Esophagus muscularis mucosa (tissue), 4 donors: ENCODE measurements at regions not wholly inside any gene's neighbourhood (a gene's known extent, or its start where the extent isn't known, plus 50 kb on each side); places are given as distances from the start of the nearest gene placed in this dataset.

ENCODE experiments used
- DNase-seq: peaks from one replicate; pipeline ENCODE4 v3.0.0-alpha.2; 2017; ENCODE audit errors: extremely low spot score
- H3K27ac ChIP-seq, 4 donors: fragments of 200-600 bp; sonication (generic); replicated peaks in 1 of 4; 1 replicate in 3 of 4; 2 replicates in 1 of 4; pipeline ENCODE4 v1.5.1; 2016 to 2019; ENCODE audit warnings: mild to moderate bottlenecking in 1 of 4
- H3K27me3 ChIP-seq, 4 donors: fragments of 200-600 bp; sonication (generic); one replicate each; pipeline versions ENCODE4 v1.5.1 to v1.6.0; 2016 to 2019
- H3K36me3 ChIP-seq, 4 donors: fragments of 200-600 bp; sonication (generic); one replicate each; pipeline ENCODE4 v1.5.1; 2016 to 2019
- H3K4me1 ChIP-seq, 4 donors: fragments of 200-600 bp; sonication (generic); one replicate each; pipeline ENCODE4 v1.5.1; 2016 to 2019
- H3K4me3 ChIP-seq, 4 donors: fragments of 200-600 bp; sonication (generic); 1 replicate in 2 of 4; 2 replicates in 2 of 4; pipeline ENCODE4 v1.5.1; 2016 to 2019; ENCODE audit warnings: mild to moderate bottlenecking in 4 of 4, moderate library complexity in 1 of 4
- H3K9me3 ChIP-seq, 4 donors: fragments of 200-600 bp; sonication (generic); 1 replicate in 3 of 4; 2 replicates in 1 of 4; pipeline ENCODE4 v1.5.1; 2016 to 2019
- EP300 ChIP-seq: sonication (generic); formaldehyde crosslinking; IDR thresholded peaks from one replicate; pipeline ENCODE4 v1.6.1; 2017; ENCODE audit warnings: antibody characterized with exemption
- POLR2A ChIP-seq: fragments of 450-650 bp; IDR thresholded peaks from one replicate; pipeline ENCODE4 v1.6.1; 2017; ENCODE audit warnings: antibody characterized with exemption, moderate library complexity, mild to moderate bottlenecking, low read depth
- POLR2AphosphoS5 ChIP-seq, 2 donors: sonication (generic); formaldehyde crosslinking; IDR thresholded peaks; one replicate each; pipeline ENCODE4 v1.6.1; 2017; ENCODE audit warnings: antibody characterized with exemption in 2 of 2
- whole genome bisulfite sequencing: methylation state at CpG from one replicate; pipeline ENCODE4 v1.1.5; 2018; 5-methylcytosine and 5-hydroxymethylcytosine counted together
- intact Hi-C: fragments of 100-400 bp; cut with DNase I; formaldehyde crosslinking; loops from one replicate; pipeline ENCODE4 v1.15.1; 2023
- TF ChIP-seq, protein P1 (sequence below), 3 experiments: fragments of 200-600 bp in 2 of 3; fragments of 450-650 bp in 1 of 3; sonication (generic) in 2 of 3; IDR thresholded peaks; one replicate each; pipeline ENCODE4 v1.5.1; 2017 to 2019; ENCODE audit warnings: antibody characterized with exemption in 3 of 3, mild to moderate bottlenecking in 2 of 3, moderate library complexity in 1 of 3

- intact Hi-C loops = no loop called here
- Histone ChIP-seq H3K36me3 (no peaks in the 10 kb centered on the region), H3K27ac (no peak overlapping the region), H3K9me3 (peaks cover 0 to 4% (median 0%) of the 10 kb centered on the region in 4 donors), H3K27me3 (no peaks in the 10 kb centered on the region), H3K4me1 (no peaks in the 10 kb centered on the region), H3K4me3 (no peak overlapping the region)
- no peak for TF ChIP-seq POLR2AphosphoS5 (IDR thresholded peaks at IDR 0.05)
- no peak for TF ChIP-seq POLR2A
- TF ChIP-seq, protein P1, sequence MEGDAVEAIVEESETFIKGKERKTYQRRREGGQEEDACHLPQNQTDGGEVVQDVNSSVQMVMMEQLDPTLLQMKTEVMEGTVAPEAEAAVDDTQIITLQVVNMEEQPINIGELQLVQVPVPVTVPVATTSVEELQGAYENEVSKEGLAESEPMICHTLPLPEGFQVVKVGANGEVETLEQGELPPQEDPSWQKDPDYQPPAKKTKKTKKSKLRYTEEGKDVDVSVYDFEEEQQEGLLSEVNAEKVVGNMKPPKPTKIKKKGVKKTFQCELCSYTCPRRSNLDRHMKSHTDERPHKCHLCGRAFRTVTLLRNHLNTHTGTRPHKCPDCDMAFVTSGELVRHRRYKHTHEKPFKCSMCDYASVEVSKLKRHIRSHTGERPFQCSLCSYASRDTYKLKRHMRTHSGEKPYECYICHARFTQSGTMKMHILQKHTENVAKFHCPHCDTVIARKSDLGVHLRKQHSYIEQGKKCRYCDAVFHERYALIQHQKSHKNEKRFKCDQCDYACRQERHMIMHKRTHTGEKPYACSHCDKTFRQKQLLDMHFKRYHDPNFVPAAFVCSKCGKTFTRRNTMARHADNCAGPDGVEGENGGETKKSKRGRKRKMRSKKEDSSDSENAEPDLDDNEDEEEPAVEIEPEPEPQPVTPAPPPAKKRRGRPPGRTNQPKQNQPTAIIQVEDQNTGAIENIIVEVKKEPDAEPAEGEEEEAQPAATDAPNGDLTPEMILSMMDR (IDR thresholded peaks at IDR 0.05) = peak in 1 of 3 experiments; percentile 30
- no peak for TF ChIP-seq EP300
- WGBS = 3% methylated on average over 2 of the region's 2 CpGs
- no peak for DNase-seq
Observed at GRCh38 chr12:77152623-77153193, 87.3 kb upstream of the E2F7 start.

GRCh38 chr12:77151030-77151429 lies 85.7 kb upstream of the E2F7 start:
- TF ChIP-seq EP300 (no peak), POLR2AphosphoS5 (IDR thresholded peaks at IDR 0.05) (no peak), POLR2A (no peak)
- TF ChIP-seq, protein P1 (IDR thresholded peaks at IDR 0.05) = no peak
- no peaks in the 10 kb centered on the region for H3K36me3 ChIP-seq
- intact Hi-C loops = no loop called here
- no peaks in the 10 kb centered on the region for H3K4me1 ChIP-seq
- no peak overlapping the region for H3K27ac ChIP-seq
- H3K4me3 ChIP-seq = no peak overlapping the region
- DNase-seq = no peak
- WGBS = 59% methylated on average over 4 of the region's 4 CpGs
- no peaks in the 10 kb centered on the region for H3K27me3 ChIP-seq
- peaks cover 0 to 4% (median 0%) of the 10 kb centered on the region in 4 donors for H3K9me3 ChIP-seq

DNA sequence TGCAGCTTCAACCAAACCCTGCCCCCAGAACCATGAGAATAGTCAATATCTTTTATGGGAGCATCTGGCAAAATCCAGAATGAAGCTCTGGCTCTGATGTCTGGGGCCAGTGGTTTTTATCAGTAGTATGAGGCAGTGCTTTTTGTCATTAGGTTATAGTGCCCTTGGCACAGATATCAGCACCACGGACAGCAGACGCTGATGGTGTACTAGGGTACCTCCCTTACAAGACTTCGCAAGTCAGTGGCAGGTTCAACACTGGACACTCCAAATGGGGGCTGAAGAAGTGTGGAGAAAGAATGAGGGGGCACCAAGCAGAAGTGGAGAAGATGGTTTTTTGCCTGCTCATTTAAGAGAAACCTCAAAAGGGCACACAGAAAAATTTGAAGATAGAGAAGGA lies 68.2 kb upstream of the E2F7 start:
- TF ChIP-seq POLR2AphosphoS5 (IDR thresholded peaks at IDR 0.05) = no peak
- TF ChIP-seq, protein P1 (IDR thresholded peaks at IDR 0.05) = no peak
- H3K27me3 ChIP-seq = no peaks in the 10 kb centered on the region
- 18% methylated on average over 3 of the region's 3 CpGs for WGBS
- no peaks in the 10 kb centered on the region for H3K4me1 ChIP-seq
- no peaks in the 10 kb centered on the region for H3K36me3 ChIP-seq
- no peak for DNase-seq
- no peak overlapping the region for H3K4me3 ChIP-seq
- no peaks in the 10 kb centered on the region for H3K9me3 ChIP-seq
- intact Hi-C loops = no loop called here
- no peak overlapping the region for H3K27ac ChIP-seq

- DNase-seq = no peak
- H3K4me3 ChIP-seq = no peak overlapping the region
- no peaks in the 10 kb centered on the region for H3K27me3 ChIP-seq
- no peaks in the 10 kb centered on the region for H3K9me3 ChIP-seq
- intact Hi-C loops = no loop called here
- 77% methylated on average over 2 of the region's 2 CpGs for WGBS
- no peak for TF ChIP-seq POLR2AphosphoS5 (IDR thresholded peaks at IDR 0.05)
- TF ChIP-seq EP300 = no peak
- TF ChIP-seq POLR2A = no peak
- TF ChIP-seq, protein P1 (IDR thresholded peaks at IDR 0.05) = no peak
- H3K36me3 ChIP-seq = no peaks in the 10 kb centered on the region
- no peak overlapping the region for H3K27ac ChIP-seq
- no peaks in the 10 kb centered on the region for H3K4me1 ChIP-seq
Observed at GRCh38 chr12:77131977-77132490, 66.7 kb upstream of the E2F7 start.

DNA sequence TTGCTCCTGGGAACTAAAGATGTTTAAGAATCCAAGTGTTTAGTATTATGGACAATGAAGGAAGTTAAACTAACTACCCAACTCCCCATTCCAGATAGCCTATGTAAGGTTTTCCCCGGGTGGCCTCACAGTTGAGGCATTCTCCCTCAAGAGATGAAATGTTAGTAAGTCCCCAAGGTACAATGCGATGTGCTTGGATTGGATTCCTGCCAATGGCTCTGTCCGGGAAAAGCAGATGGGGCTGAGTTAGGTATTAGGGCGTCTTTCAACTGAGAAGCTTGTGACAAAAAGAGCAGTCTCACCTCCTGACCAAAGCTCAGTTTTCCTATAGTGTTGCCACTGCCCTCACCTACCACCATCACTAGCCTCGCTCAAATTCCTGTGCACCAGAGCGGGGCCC lies 64.8 kb upstream of the E2F7 start:
- WGBS = 66% methylated on average over 6 of the region's 6 CpGs
- intact Hi-C loops = no loop called here
- H3K4me1 ChIP-seq = no peaks in the 10 kb centered on the region
- no peaks in the 10 kb centered on the region for H3K9me3 ChIP-seq
- H3K4me3 ChIP-seq = no peak overlapping the region
- no peak for DNase-seq
- no peak overlapping the region for H3K27ac ChIP-seq
- no peak for TF ChIP-seq EP300
- H3K36me3 ChIP-seq = no peaks in the 10 kb centered on the region
- H3K27me3 ChIP-seq = no peaks in the 10 kb centered on the region
